ENCODE measurements at regions not wholly inside any gene's neighbourhood (a gene's known extent, or its start where the extent isn't known, plus 50 kb on each side); places are given as distances from the start of the nearest gene placed in this dataset.

- Histone ChIP-seq H3K9me3 (ENCODE audit: low read depth) (peaks cover 4% of the 10 kb centered on the region), H3K27ac (no peak overlapping the region), H3K4me3 (no peak overlapping the region), H3K36me3 (no peaks in the 10 kb centered on the region), H3K4me1 (ENCODE audit: low read depth) (no peaks in the 10 kb centered on the region), H3K27me3 (no peaks in the 10 kb centered on the region)
- TF ChIP-seq CTCF (IDR thresholded peaks at IDR 0.05; ENCODE audit: low read depth, low read length): no peak
- no peak for DNase-seq (ENCODE audit: low read depth in 1 of 2, low spot score in 1 of 2)
Observed at GRCh38 chr22:47625013-47625385, 862.5 kb downstream of the TBC1D22A start.

GRCh38 chr22:47624252-47625012 lies 862.0 kb downstream of the TBC1D22A start:
- H3K4me1 ChIP-seq (ENCODE audit: low read depth): no peaks in the 10 kb centered on the region
- peaks cover 4% of the 10 kb centered on the region for H3K9me3 ChIP-seq (ENCODE audit: low read depth)
- DNase-seq (ENCODE audit: low read depth in 1 of 2, low spot score in 1 of 2): no peak
- no peak for TF ChIP-seq CTCF (IDR thresholded peaks at IDR 0.05; ENCODE audit: low read depth, low read length)
- no peaks in the 10 kb centered on the region for H3K36me3 ChIP-seq
- H3K4me3 ChIP-seq: no peak overlapping the region
- H3K27me3 ChIP-seq: no peaks in the 10 kb centered on the region
- H3K27ac ChIP-seq: no peak overlapping the region

GRCh38 chr22:47623763-47624148 lies 861.3 kb downstream of the TBC1D22A start:
- DNase-seq (ENCODE audit: low read depth in 1 of 2, low spot score in 1 of 2): no peak
- H3K36me3 ChIP-seq: no peaks in the 10 kb centered on the region
- H3K27me3 ChIP-seq: no peaks in the 10 kb centered on the region
- no peak overlapping the region for H3K27ac ChIP-seq
- peaks cover 4% of the 10 kb centered on the region for H3K9me3 ChIP-seq (ENCODE audit: low read depth)
- no peak overlapping the region for H3K4me3 ChIP-seq
- no peaks in the 10 kb centered on the region for H3K4me1 ChIP-seq (ENCODE audit: low read depth)
- no peak for TF ChIP-seq CTCF (IDR thresholded peaks at IDR 0.05; ENCODE audit: low read depth, low read length)

GRCh38 chr22:47623066-47623762 lies 860.8 kb downstream of the TBC1D22A start:
- peaks cover 4% of the 10 kb centered on the region for H3K9me3 ChIP-seq (ENCODE audit: low read depth)
- H3K4me1 ChIP-seq (ENCODE audit: low read depth): no peaks in the 10 kb centered on the region
- no peak overlapping the region for H3K4me3 ChIP-seq
- H3K36me3 ChIP-seq: no peaks in the 10 kb centered on the region
- no peaks in the 10 kb centered on the region for H3K27me3 ChIP-seq
- H3K27ac ChIP-seq: no peak overlapping the region
- no peak for DNase-seq (ENCODE audit: low read depth in 1 of 2, low spot score in 1 of 2)
- no peak for TF ChIP-seq CTCF (IDR thresholded peaks at IDR 0.05; ENCODE audit: low read depth, low read length)

- no peak for TF ChIP-seq CTCF (IDR thresholded peaks at IDR 0.05; ENCODE audit: low read depth, low read length)
- Histone ChIP-seq H3K4me1 (ENCODE audit: low read depth) (no peaks in the 10 kb centered on the region), H3K9me3 (ENCODE audit: low read depth) (no peaks in the 10 kb centered on the region), H3K4me3 (no peak overlapping the region), H3K36me3 (no peaks in the 10 kb centered on the region), H3K27me3 (no peaks in the 10 kb centered on the region), H3K27ac (no peak overlapping the region)
- no peak for DNase-seq (ENCODE audit: low read depth in 1 of 2, low spot score in 1 of 2)
Observed at GRCh38 chr22:47622541-47622940, 860.1 kb downstream of the TBC1D22A start.
